HepG2 (cell line): ENCODE measurements at regions not wholly inside any gene's neighbourhood (a gene's known extent, or its start where the extent isn't known, plus 50 kb on each side); places are given as distances from the start of the nearest gene placed in this dataset.

Experiments
- NFE2L1 ChIP-seq: sonication (generic); formaldehyde crosslinking; IDR thresholded peaks from 2 replicates; pipeline ENCODE4 v1.4.0; 2020; ENCODE audit warnings: missing genetic modification reagents, mild to moderate bottlenecking, borderline replicate concordance
- TF ChIP-seq, protein P1 (sequence below): sonication (generic); formaldehyde crosslinking; IDR thresholded peaks from 2 replicates; pipeline ENCODE4 v1.4.0; 2020; ENCODE audit warnings: missing genetic modification reagents

GRCh38 chr21:27293239-27293638, 326.4 kb upstream of the ADAMTS5 start:
- TF ChIP-seq, protein P1, sequence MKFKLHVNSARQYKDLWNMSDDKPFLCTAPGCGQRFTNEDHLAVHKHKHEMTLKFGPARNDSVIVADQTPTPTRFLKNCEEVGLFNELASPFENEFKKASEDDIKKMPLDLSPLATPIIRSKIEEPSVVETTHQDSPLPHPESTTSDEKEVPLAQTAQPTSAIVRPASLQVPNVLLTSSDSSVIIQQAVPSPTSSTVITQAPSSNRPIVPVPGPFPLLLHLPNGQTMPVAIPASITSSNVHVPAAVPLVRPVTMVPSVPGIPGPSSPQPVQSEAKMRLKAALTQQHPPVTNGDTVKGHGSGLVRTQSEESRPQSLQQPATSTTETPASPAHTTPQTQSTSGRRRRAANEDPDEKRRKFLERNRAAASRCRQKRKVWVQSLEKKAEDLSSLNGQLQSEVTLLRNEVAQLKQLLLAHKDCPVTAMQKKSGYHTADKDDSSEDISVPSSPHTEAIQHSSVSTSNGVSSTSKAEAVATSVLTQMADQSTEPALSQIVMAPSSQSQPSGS (CRISPR knock-in tag): no peak
- TF ChIP-seq NFE2L1 (CRISPR knock-in tag): no peak
